CD4-positive, alpha-beta T cell treated with Interferon alpha-2 for 1 hour (primary cell): ENCODE measurements at regions not wholly inside any gene's neighbourhood (a gene's known extent, or its start where the extent isn't known, plus 50 kb on each side); places are given as distances from the start of the nearest gene placed in this dataset.
A peak's percentile ranks its signal among the peaks of the same experiment; 100 is the strongest.
"Not testable (repeated sequence)": the region's sequence is repeated elsewhere in the genome, so short reads cannot be mapped to it uniquely, and the experiment has no call there.

Experiments
- DNase-seq, 2 donors: peaks; one replicate each; pipeline ENCODE4 v3.0.0-alpha.2; 2020 to 2022

DNA sequence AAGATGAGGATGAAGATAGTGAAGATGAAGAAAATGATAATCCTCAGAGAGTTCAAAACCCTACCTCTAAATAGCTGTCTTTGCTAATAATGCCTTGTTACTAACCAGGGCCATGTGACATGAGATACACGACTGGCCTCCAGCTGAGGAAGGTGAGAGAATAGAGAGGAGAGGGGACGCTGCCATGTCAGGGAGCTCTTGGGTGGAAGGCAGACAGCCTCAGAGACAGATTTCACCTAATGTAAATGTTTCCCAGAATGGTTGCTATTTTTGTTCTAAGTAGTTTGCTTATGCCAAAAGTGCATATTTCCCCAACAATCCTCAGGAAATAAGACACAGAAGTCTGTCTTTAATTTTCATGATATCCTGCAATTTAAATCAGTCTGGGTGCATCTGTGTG, 138.4 kb downstream of the ELOVL4 start:
- DNase-seq = no peak

- DNase-seq = not testable (repeated sequence)
Observed at GRCh38 chr6:79806661-79807060, 140.7 kb downstream of the ELOVL4 start.

GRCh38 chr6:79804732-79805131, 142.6 kb downstream of the ELOVL4 start:
- DNase-seq = no peak

- no peak for DNase-seq
Observed at GRCh38 chr6:79803917-79804316, 143.4 kb downstream of the ELOVL4 start.

DNA sequence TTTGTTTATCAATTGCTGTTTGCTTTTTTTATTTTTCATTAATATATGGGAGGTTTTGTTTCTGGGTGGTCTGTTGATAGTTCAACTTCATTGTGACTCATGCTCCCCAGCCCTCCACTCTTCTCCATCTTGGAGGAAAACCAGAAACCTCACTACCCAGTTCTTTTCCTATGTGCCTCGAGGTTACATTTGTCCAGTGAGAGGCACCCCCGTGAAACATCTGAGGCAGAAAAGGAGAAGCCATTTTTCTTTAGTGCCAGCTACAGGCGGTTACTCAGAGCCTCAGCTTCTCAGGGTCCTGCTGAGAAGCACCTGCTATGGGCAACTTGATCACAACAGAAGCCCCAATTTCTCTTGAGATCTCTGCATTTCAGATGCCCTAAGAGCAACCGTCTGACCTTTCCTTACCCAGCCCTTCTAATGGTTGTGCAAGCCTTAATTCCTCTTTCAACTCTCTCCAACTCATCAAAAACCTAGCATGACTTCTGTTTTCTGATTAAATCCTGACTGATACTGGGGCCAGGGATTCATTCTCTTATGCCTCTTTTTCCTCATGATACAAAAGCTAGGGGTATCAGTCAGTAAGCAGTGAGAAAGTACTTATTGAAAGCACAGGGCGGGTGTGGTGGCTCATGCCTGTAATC, 144.6 kb downstream of the ELOVL4 start:
- DNase-seq = no peak

DNA sequence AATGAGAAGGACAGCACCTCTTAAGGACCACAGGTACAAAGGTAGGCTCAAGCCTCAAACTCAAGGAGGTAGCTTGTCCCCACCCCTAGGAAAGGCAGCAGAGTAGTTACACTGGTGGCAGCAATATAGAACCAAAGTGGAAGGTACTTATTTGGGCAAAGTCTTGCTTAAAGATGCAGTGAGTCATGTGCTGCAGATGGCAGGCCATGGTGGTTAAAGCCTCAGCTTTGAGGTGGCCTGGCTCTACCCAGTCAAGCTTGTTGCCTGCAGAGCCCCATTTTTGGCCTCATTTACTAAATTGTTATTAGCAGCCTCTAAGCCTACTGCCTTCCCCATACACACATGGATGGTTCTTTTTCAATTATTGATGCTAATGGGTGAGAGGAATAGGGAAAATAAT, 146.0 kb downstream of the ELOVL4 start:
- DNase-seq = no peak

DNA sequence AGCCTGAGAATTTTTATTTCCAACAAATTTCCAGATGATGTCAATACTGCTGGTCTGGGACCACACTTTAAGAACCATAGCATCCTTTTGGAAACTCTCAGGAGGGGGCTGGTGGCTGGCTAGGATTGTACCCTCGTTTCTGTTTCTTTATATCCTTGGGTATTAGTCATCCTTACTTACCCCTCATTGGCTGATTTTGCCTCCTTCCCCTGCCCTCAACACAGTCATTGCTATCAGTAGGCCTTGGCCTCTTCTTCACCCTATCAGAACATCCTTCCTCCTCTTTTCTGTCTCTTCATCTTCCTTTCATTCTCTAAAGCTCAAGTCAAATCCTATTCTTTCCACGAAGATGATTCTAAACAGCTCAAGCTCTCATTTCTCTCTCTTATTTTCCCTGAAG, 148.5 kb downstream of the ELOVL4 start:
- no peak for DNase-seq

DNA sequence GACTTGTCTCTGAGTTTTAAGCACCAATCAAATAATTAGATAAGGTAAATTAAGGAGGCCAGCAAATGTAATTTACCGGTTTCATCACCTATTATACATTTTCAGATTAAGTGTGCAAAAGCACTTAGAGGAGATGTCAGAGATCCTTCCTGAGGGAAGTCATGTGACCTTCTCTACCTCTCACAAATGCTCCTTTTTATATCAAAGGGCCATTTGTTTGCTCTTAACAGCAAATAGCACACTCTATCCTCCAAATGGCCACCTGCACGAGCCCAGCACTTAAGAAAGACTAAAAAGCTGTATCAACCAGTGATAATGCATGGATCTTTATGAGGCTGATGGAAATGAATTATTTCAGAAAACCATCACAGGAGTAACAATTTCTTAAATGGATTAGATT, 149.4 kb downstream of the ELOVL4 start:
- no peak for DNase-seq

DNA sequence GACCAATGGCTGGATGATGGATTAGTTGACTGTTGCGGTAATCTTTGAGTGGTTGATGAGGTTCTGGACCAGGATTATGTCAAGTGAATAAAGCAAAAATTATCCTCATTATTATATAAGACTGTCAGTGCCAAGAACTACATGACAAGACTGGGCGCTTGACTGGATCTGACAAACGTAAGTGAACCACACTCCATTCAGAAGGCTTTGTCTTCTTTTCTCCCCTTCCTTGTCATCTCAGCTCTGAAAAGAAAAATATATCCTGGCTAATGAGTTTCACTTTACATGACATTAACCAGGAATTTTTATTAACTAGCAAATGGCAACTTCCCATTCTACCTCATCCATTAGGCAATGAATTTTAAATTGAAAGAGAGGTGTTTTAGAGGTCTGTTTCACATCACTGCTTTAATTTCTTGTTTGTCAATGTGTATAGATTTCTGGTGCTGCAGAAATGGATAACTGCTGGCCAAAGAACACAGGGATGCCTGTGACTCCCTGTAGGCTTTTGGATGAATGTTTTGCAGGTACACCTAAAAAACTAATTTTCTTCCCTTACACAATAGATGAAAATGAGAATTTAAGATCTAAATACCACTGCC, 150.1 kb downstream of the ELOVL4 start:
- no peak for DNase-seq

GRCh38 chr6:79796197-79796596, 151.2 kb downstream of the ELOVL4 start:
- DNase-seq = no peak

DNA sequence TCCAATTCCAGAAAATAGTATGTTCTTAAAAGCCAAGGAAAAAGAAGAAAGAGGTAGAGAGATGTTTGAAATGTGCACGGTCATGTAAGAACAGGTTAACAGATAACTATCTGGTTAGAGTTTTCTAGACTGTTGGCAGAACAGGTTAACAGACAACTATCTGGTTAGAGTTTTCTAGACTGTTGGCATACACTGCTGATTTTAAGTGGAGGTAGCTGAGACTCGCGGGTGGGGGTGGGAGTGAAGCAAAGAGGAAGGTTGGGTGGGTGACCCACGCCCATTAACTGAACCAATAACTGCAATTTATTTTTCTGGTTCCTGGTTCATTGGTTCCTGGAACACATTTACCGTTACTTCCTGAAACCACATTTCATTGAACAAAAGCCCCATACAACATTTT, 157.5 kb downstream of the ELOVL4 start:
- DNase-seq = no peak

- DNase-seq = no peak
Observed at GRCh38 chr6:79788756-79789155, 157.6 kb downstream of the SH3BGRL2 start.

GRCh38 chr6:79787626-79788025, 156.5 kb downstream of the SH3BGRL2 start:
- no peak for DNase-seq

- no peak for DNase-seq
Observed at GRCh38 chr6:79784395-79784753, 153.2 kb downstream of the SH3BGRL2 start.

DNA sequence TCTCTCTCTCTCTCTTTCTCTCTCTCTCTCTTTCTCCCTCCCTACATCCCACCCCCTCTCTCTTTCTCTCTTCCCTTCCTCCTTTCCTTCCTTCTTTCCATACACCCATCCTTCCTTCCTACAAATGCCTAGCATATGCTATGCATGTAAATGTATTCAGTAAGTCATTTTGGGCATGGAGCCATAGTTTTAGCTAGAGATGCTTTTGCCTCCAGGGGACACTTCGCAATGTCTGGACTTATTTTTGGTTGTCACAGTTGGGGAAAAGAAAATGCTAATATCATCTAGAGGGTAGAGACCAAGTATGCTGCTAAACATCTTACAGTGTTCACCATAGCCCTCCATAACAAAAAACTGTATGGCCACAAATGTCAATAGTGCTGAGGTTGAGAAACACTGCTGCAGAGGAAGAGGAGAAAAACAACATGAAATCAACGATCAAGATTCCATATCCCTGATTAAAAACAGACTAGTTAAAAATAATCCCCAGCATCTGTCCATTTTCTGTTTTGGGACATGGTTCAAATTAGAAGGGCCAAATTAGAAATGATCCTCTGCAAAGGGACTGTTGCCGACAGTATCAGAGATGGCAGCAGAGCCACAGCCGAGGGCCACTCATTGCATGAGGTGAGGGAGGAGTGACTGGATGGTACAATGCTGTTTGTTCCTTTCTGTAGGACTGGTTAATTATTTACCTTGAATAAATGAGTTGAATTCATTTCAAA, 152.7 kb downstream of the SH3BGRL2 start:
- no peak for DNase-seq

- no peak for DNase-seq
Observed at GRCh38 chr6:79782792-79783580, 151.9 kb downstream of the SH3BGRL2 start.

DNA sequence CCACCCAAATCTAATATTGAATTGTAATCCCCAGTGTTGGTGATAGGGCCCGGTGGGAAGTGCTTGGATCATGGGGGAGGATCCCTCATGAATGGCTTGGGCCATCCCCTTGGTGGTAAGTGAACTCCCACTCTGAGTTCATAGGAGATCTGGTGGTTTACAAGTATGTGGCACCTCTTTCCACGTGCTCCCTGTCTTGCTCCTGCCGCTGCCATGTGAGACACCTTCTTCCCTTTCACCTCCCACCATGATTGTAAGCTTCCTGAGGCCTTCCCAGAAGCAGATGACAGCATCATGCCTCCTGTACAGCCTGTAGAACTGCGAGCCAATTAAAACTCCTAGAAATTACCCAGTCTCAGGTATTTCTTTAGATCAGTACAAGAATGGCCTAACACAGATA, 150.8 kb downstream of the SH3BGRL2 start:
- no peak for DNase-seq

DNA sequence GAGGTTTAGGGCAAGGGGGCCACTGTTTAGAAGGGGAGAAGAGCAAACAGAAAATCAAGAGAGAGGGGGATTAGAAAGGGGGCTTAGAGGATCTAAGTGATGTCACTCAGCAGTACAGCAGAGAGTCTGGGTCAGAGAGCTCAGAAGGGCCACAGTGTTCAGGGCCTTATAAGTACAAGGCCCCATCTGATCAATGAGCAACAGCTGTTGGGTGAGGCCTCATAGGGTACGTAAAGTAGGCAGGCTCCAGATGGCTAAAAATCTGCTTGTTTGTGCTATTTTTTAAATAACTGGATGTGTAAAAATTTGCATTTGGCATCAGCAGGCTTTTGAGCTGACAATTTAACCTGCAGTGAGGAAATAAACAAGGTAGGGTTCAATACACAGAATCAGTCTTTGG, 149.8 kb downstream of the SH3BGRL2 start:
- no peak for DNase-seq

GRCh38 chr6:79778816-79779215, 147.7 kb downstream of the SH3BGRL2 start:
- DNase-seq = no peak

DNA sequence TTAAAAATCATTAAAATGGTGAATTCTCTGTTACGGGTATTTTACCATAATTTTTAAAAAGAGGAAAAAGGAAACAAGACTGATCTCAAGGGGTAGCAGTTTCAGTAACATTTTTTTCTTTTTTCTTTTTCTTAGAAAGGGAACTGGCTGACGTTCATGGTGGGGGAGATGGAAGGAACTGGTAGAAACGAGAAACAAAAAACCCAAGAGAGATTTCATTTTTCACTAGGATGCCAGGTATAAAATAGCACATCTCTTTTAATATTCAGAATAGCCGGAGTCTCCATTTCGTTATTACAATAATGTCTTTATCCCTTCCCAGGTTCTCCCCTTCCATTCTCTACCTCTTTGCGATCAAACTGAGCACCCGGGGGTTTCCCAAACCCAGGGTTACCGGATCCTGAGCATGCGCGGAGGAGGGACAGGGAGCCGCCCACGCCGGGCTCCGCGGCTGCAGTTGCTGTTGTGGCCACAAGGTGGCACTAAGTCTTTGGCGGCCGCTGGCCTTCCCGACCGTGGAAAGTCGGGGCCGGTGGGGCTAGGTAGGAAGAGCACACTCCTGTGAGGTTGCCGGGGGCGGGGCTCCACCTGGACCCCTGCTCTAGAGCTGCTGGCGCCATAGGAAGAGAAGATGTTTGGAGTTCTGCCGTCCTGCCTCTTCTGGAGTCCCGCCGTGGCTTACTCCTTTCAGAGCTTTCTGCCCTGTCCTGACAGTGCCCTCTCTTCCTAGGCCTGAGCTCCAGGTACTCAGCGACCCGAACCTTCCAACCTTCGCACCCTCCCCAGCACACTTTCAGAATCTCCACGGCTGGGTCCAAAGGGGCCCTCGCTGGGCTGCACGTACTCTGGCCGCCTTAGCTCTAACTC, 146.8 kb downstream of the SH3BGRL2 start:
- peak; percentile 85 to 88 for DNase-seq

GRCh38 chr6:79776076-79776475, 144.9 kb downstream of the SH3BGRL2 start:
- DNase-seq = no peak

GRCh38 chr6:79775222-79775621, 144.1 kb downstream of the SH3BGRL2 start:
- no peak for DNase-seq

- DNase-seq = no peak
Observed at GRCh38 chr6:79764747-79765146, 133.6 kb downstream of the SH3BGRL2 start.
